PC-9 (cell line): ENCODE measurements at regions not wholly inside any gene's neighbourhood (a gene's known extent, or its start where the extent isn't known, plus 50 kb on each side); places are given as distances from the start of the nearest gene placed in this dataset.

Experiments used
- BruUV-seq: library from RNA; stranded (reverse); fragments of 400-500 nt; replicated peaks from 2 replicates; lab custom pipeline; 2021; lab: Mats Ljungman, UMichigan
- CTCF ChIA-PET: fragments of 300-600 bp; sonication (Branson Sonifier 250); formaldehyde crosslinking; loops from one replicate; lab custom pipeline; 2022; ENCODE audit warnings: antibody characterized with exemption; lab: Charles Lee
- POLR2A ChIA-PET: fragments of 300-600 bp; sonication (Branson Sonifier 250); formaldehyde crosslinking; loops from one replicate; lab custom pipeline; 2022; ENCODE audit warnings: antibody characterized with exemption; ENCODE audit not compliant: unreplicated experiment; lab: Charles Lee
- DNase-seq, 2 experiments: peaks; one replicate each; pipeline versions ENCODE4 v3.0.0 to v3.0.0-alpha.2; 2015 to 2022; ENCODE audit warnings: mixed read lengths in 1 of 2
- H2AFZ ChIP-seq: fragments of 200-600 bp; sonication (generic); 2 replicates; pipeline ENCODE4 v1.8.1; 2017; ENCODE audit warnings: antibody characterized with exemption
- H3F3A ChIP-seq: fragments of 200-600 bp; sonication (generic); 2 replicates; pipeline ENCODE4 v1.8.1; 2017; ENCODE audit warnings: antibody characterized with exemption, mild to moderate bottlenecking, low read depth; ENCODE audit not compliant: insufficient read depth
- H3K27ac ChIP-seq: fragments of 200-600 bp; sonication (generic); 2 replicates; pipeline ENCODE4 v1.6.1; 2016; ENCODE audit warnings: mixed run types
- H3K27me3 ChIP-seq: fragments of 200-600 bp; sonication (generic); 2 replicates; pipeline ENCODE4 v1.6.1; 2016; ENCODE audit warnings: low read depth, mixed run types; ENCODE audit not compliant: insufficient read depth
- H3K36me3 ChIP-seq: fragments of 200-600 bp; sonication (generic); 2 replicates; pipeline ENCODE4 v1.6.1; 2016; ENCODE audit warnings: low read depth, mixed run types
- H3K4me1 ChIP-seq: fragments of 200-600 bp; sonication (generic); replicated peaks from 2 replicates; pipeline ENCODE4 v1.6.1; 2016; ENCODE audit warnings: mixed run types; ENCODE audit not compliant: insufficient read depth
- H3K4me2 ChIP-seq: fragments of 200-600 bp; sonication (generic); 2 replicates; pipeline ENCODE4 v1.6.1; 2017; ENCODE audit warnings: mixed run types
- H3K4me3 ChIP-seq: fragments of 200-600 bp; sonication (generic); 2 replicates; pipeline ENCODE4 v1.6.1; 2016; ENCODE audit warnings: mixed run types
- H3K79me2 ChIP-seq: fragments of 200-600 bp; sonication (generic); 2 replicates; pipeline ENCODE4 v1.6.1; 2017; ENCODE audit warnings: low read depth, mixed run types
- H3K9me2 ChIP-seq: fragments of 200-600 bp; sonication (generic); 2 replicates; pipeline ENCODE4 v1.8.1; 2017; ENCODE audit warnings: mild to moderate bottlenecking; ENCODE audit not compliant: insufficient read depth
- H3K9me3 ChIP-seq: fragments of 200-600 bp; sonication (generic); 2 replicates; pipeline ENCODE4 v1.8.1; 2016; ENCODE audit warnings: low read depth; ENCODE audit not compliant: insufficient read depth
- H4K20me1 ChIP-seq: fragments of 200-600 bp; sonication (generic); 2 replicates; pipeline ENCODE4 v1.8.1; 2017; ENCODE audit not compliant: insufficient read depth
- EZH2 ChIP-seq: fragments of 200-600 bp; sonication (generic); IDR thresholded peaks from 2 replicates; pipeline ENCODE4 v1.8.0; 2017; ENCODE audit warnings: antibody characterized with exemption, low read depth
- intact Hi-C: fragments of 100-400 bp; cut with micrococcal nuclease; formaldehyde crosslinking; loops from one replicate; pipeline ENCODE4 v1.10.0; 2022; ENCODE audit not compliant: unreplicated experiment
- TF ChIP-seq, protein P1 (sequence below): fragments of 200-600 bp; sonication (generic); conservative IDR thresholded peaks from 2 replicates; pipeline ENCODE4 v1.6.1; 2017; ENCODE audit warnings: mixed run types, antibody characterized with exemption, mild to moderate bottlenecking, moderate library complexity

DNA sequence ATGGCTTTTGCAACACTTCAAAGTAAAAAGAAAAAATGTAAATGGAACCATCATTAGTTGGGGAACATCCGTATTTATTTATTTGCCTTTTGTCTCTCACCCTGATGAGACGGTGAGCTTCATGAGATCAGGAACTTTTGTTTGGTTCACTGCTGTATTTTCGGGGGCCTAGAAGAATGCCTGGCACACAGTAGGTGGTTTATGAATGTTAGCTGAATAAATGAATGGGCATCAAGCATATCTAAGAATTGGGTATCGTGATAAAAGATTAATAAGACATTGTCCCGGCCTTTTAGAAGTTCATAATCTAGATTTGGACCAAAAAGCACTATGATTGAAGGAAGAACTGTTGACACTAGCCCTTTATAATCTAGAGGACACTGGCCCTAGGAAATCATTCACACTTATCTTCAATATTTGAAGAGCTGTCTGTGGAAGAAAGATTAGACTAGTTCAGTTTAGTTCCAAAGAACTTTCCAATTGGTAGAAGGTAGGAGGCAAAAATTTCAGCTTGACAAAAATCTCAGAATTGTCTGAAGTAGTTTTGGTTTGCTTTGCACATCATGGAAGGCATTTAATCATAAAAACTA, 70.3 kb upstream of the CD83 start:
- H3K27me3 ChIP-seq, result no peaks in the 10 kb centered on the region
- no peak for DNase-seq
- no peaks in the 10 kb centered on the region for H3K36me3 ChIP-seq
- H2AFZ ChIP-seq, result no peak overlapping the region
- H3K79me2 ChIP-seq, result no peaks in the 10 kb centered on the region
- no peaks in the 10 kb centered on the region for H3F3A ChIP-seq
- no peaks in the 10 kb centered on the region for H3K9me3 ChIP-seq
- CTCF ChIA-PET, result interaction anchor here (1.4 kb wide), 1 partner anchor 8 kb away, joined by 3 read pairs; no protein-coding TSS in a partner anchor
- H4K20me1 ChIP-seq, result no peaks in the 10 kb centered on the region
- no peaks in the 10 kb centered on the region for H3K4me1 ChIP-seq
- no peak for TF ChIP-seq EZH2
- TF ChIP-seq, protein P1, sequence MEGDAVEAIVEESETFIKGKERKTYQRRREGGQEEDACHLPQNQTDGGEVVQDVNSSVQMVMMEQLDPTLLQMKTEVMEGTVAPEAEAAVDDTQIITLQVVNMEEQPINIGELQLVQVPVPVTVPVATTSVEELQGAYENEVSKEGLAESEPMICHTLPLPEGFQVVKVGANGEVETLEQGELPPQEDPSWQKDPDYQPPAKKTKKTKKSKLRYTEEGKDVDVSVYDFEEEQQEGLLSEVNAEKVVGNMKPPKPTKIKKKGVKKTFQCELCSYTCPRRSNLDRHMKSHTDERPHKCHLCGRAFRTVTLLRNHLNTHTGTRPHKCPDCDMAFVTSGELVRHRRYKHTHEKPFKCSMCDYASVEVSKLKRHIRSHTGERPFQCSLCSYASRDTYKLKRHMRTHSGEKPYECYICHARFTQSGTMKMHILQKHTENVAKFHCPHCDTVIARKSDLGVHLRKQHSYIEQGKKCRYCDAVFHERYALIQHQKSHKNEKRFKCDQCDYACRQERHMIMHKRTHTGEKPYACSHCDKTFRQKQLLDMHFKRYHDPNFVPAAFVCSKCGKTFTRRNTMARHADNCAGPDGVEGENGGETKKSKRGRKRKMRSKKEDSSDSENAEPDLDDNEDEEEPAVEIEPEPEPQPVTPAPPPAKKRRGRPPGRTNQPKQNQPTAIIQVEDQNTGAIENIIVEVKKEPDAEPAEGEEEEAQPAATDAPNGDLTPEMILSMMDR, result no peak
- BruUV-seq, result no TSS peak
- no peak overlapping the region for H3K4me3 ChIP-seq
- H3K9me2 ChIP-seq, result no peaks in the 10 kb centered on the region
- H3K4me2 ChIP-seq, result no peak overlapping the region
- POLR2A ChIA-PET, result no interaction called here
- intact Hi-C loops, result no loop called here
- no peak overlapping the region for H3K27ac ChIP-seq

DNA sequence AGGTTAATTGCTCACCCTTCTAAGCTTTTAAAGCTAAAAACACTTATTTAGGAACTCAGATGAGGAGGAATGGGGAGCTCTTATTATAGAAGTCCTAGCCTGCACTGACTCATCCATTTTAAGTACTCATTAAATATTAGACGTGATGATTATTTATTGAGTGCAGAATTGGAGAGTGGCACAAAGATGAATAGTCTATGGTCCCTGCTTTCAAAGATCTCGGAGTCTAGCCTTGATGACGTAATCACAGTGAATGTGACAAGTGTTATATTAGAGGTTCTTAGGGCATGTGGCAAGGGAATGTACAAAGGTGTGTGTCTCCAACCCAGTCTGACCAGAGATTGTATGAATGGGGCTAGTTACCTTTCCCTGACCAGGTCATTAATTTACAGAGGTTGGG, 68.7 kb upstream of the CD83 start:
- no peaks in the 10 kb centered on the region for H3K27me3 ChIP-seq
- no peaks in the 10 kb centered on the region for H3K36me3 ChIP-seq
- BruUV-seq, result no TSS peak
- H3K4me1 ChIP-seq, result no peaks in the 10 kb centered on the region
- no peak overlapping the region for H3K4me3 ChIP-seq
- H4K20me1 ChIP-seq, result no peaks in the 10 kb centered on the region
- intact Hi-C loops, result no loop called here
- H3K27ac ChIP-seq, result no peak overlapping the region
- H3K79me2 ChIP-seq, result no peaks in the 10 kb centered on the region
- ChIA-PET CTCF (no interaction called here), POLR2A (no interaction called here)
- DNase-seq, result no peak
- TF ChIP-seq, protein P1, result no peak
- TF ChIP-seq EZH2, result no peak
- no peaks in the 10 kb centered on the region for H3F3A ChIP-seq
- H3K9me3 ChIP-seq, result no peaks in the 10 kb centered on the region
- no peaks in the 10 kb centered on the region for H3K9me2 ChIP-seq
- no peak overlapping the region for H3K4me2 ChIP-seq
- H2AFZ ChIP-seq, result no peak overlapping the region

DNA sequence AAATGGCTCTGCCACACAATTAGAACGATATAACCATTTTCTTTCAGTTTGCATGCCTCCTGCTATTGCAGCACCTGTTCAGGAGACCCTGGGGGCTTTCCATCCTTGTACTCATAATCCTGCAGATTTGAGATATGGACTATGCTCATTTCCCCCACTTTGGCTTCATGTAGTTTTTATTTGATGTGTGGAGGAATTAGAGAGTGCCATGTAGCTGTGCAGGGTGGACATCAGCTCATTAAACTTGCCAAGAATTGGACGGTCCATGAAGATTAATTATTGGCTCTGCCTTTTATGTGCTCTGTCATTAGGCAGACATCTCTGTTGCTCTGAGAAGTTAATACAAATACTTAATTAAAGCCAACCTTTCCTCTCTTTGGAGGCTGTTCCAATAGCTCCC, 66.2 kb upstream of the CD83 start:
- Histone ChIP-seq H3K79me2 (no peaks in the 10 kb centered on the region), H3K36me3 (no peaks in the 10 kb centered on the region), H3F3A (peaks cover 6% of the 10 kb centered on the region; the same call in 1 of the 2 replicates), H3K27ac (no peak overlapping the region), H3K9me2 (no peaks in the 10 kb centered on the region), H4K20me1 (no peaks in the 10 kb centered on the region), H3K4me1 (peaks cover 13% of the 10 kb centered on the region), H3K9me3 (no peaks in the 10 kb centered on the region; the same call in 1 of the 2 replicates), H3K27me3 (no peaks in the 10 kb centered on the region), H3K4me2 (no peak overlapping the region), H2AFZ (no peak overlapping the region), H3K4me3 (no peak overlapping the region)
- no TSS peak for BruUV-seq
- CTCF ChIA-PET, result no interaction called here
- TF ChIP-seq EZH2, result no peak
- TF ChIP-seq, protein P1, result no peak
- POLR2A ChIA-PET, result no interaction called here
- intact Hi-C loops, result no loop called here
- no peak for DNase-seq
